Type B pancreatic cell (in vitro differentiated cells): ENCODE measurements at regions not wholly inside any gene's neighbourhood (a gene's known extent, or its start where the extent isn't known, plus 50 kb on each side); places are given as distances from the start of the nearest gene placed in this dataset.

ENCODE experiments used
- DNase-seq: peaks from one replicate; pipeline ENCODE4 v3.0.0; 2021; ENCODE audit warnings: mixed read lengths; ENCODE audit not compliant: unreplicated experiment; ENCODE audit errors: extremely low spot score
- H3K27ac Mint-ChIP-seq: 2 replicates; pipeline ENCODE4 v1.8.0; 2021; ENCODE audit warnings: mild to moderate bottlenecking, mixed read lengths
- H3K27me3 Mint-ChIP-seq: 2 replicates; pipeline ENCODE4 v1.8.0; 2021; ENCODE audit warnings: mixed read lengths
- H3K36me3 Mint-ChIP-seq: 2 replicates; pipeline ENCODE4 v1.8.0; 2021; ENCODE audit warnings: mixed read lengths
- H3K4me1 Mint-ChIP-seq: one replicate; pipeline ENCODE4 v1.8.0; 2021; ENCODE audit warnings: mixed read lengths; ENCODE audit not compliant: unreplicated experiment
- H3K4me3 Mint-ChIP-seq: 2 replicates; pipeline ENCODE4 v1.8.0; 2021; ENCODE audit warnings: mild to moderate bottlenecking, mixed read lengths
- H3K9me3 Mint-ChIP-seq: 2 replicates; pipeline ENCODE4 v1.8.0; 2021; ENCODE audit warnings: mixed read lengths
- TF ChIP-seq, protein P1 (sequence below): fragments of 200-600 bp; sonication (generic); conservative IDR thresholded peaks from 2 replicates; pipeline ENCODE4 v1.5.0; 2021; ENCODE audit warnings: antibody characterized with exemption, mild to moderate bottlenecking

DNA sequence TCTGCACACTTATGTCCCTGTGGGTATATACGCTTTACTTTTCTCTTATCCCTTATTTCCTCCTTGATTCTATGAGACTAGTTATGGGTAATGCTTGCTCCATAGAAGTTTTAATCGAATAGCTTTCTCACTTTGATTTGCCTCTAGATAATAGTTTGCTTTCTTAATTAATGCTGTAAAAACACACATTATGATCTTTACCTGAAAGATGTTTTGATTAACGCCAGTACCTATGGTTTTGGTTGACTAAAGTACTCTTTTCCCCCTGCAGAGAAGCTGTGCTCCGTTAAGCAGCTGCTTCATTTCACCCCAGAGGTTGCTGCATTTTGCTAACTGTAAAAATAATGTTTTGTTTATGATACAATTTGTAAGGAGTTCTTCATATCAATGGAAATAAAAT, 362.3 kb downstream of the FLRT2 start:
- DNase-seq, result no peak
- Mint-ChIP-seq H3K27me3 (peaks cover 3% of the 10 kb centered on the region), H3K4me1 (no peaks in the 10 kb centered on the region), H3K36me3 (no peaks in the 10 kb centered on the region), H3K9me3 (no peaks in the 10 kb centered on the region), H3K4me3 (no peak overlapping the region), H3K27ac (no peak overlapping the region)
- TF ChIP-seq, protein P1, sequence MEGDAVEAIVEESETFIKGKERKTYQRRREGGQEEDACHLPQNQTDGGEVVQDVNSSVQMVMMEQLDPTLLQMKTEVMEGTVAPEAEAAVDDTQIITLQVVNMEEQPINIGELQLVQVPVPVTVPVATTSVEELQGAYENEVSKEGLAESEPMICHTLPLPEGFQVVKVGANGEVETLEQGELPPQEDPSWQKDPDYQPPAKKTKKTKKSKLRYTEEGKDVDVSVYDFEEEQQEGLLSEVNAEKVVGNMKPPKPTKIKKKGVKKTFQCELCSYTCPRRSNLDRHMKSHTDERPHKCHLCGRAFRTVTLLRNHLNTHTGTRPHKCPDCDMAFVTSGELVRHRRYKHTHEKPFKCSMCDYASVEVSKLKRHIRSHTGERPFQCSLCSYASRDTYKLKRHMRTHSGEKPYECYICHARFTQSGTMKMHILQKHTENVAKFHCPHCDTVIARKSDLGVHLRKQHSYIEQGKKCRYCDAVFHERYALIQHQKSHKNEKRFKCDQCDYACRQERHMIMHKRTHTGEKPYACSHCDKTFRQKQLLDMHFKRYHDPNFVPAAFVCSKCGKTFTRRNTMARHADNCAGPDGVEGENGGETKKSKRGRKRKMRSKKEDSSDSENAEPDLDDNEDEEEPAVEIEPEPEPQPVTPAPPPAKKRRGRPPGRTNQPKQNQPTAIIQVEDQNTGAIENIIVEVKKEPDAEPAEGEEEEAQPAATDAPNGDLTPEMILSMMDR, result no peak

DNA sequence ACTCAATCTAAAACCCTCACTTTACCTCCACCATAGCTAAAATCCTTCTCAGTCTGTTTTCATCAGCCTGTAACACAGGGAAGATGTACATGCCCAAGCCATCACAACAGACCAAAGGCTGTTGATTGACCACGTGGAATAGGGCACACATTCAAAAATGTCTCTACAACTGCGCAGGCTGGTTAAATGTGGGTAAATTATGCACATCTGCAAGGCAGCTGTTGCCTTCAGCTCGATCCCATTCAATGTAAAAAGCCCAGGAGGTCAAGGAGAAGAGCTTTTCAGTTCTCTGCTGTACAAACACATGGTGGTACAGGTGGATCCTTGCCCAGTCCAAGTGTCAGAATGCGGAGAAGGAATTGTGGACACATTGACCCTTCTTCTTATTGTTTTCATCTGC, 354.0 kb downstream of the FLRT2 start:
- no peak overlapping the region for H3K27ac Mint-ChIP-seq
- H3K4me3 Mint-ChIP-seq, result no peak overlapping the region
- DNase-seq, result no peak
- H3K9me3 Mint-ChIP-seq, result no peaks in the 10 kb centered on the region
- no peaks in the 10 kb centered on the region for H3K27me3 Mint-ChIP-seq
- no peaks in the 10 kb centered on the region for H3K4me1 Mint-ChIP-seq
- TF ChIP-seq, protein P1, result no peak
- no peaks in the 10 kb centered on the region for H3K36me3 Mint-ChIP-seq

DNA sequence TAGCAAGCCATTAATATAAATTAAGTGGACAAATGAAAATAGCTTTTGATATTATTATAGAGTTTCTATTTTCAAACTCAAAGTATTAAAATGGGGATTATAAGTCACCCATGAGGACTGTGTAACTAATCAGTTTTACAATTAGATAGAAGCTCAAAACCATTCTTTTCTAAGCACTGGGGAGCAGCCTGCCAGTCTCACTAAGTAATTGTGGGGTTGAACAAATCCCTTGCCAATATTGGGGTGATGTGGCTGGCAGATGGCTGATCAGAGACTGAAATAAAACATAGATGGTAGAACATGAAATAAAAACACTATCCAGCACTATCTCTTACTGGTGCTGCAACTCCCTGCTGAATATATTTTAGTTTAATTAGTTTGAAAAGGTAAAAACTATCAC, 353.2 kb downstream of the FLRT2 start:
- H3K9me3 Mint-ChIP-seq, result no peaks in the 10 kb centered on the region
- no peak for DNase-seq
- no peaks in the 10 kb centered on the region for H3K27me3 Mint-ChIP-seq
- H3K4me1 Mint-ChIP-seq, result no peaks in the 10 kb centered on the region
- TF ChIP-seq, protein P1, result no peak
- no peak overlapping the region for H3K27ac Mint-ChIP-seq
- no peaks in the 10 kb centered on the region for H3K36me3 Mint-ChIP-seq
- no peak overlapping the region for H3K4me3 Mint-ChIP-seq

DNA sequence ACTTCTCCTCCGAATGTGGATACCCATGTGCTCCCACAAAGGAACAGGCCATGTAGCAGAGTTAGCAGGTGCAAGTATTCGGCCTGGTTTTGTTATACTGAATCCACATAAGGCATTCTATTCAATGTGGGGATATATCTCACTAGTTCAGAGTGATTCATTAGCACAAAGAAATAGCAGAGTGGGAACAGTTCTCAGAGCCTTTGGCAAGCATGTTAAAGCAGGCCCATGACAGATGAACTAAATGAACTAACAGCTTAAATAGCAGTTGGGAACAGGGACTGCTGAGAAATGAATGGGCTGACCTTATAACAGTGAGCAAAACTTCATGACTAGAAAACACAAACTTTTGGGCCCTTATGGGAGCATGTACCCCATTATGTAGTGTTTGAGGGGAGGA, 352.0 kb downstream of the FLRT2 start:
- no peaks in the 10 kb centered on the region for H3K36me3 Mint-ChIP-seq
- no peak overlapping the region for H3K4me3 Mint-ChIP-seq
- H3K9me3 Mint-ChIP-seq, result no peaks in the 10 kb centered on the region
- no peak overlapping the region for H3K27ac Mint-ChIP-seq
- H3K27me3 Mint-ChIP-seq, result no peaks in the 10 kb centered on the region
- no peak for DNase-seq
- no peaks in the 10 kb centered on the region for H3K4me1 Mint-ChIP-seq
- TF ChIP-seq, protein P1, result no peak

DNA sequence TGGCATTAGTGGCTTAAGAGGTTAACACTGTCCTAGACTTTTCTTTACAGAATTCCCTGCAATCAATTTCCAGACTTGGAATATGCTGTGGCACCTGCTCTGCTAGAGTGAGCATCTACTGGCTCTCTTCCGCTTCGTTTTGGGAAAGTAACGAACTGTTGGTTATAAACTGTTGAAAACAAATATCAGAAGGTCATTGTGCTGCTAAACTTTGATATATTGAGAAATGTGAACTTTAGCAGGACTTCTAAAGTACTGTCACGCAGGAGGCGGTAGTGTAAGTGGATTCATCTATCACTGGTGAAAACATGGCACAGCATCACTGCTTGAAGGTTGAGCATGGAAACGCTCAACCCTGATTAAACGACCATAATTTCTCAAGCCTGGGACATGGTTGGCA, 348.9 kb downstream of the FLRT2 start:
- Mint-ChIP-seq H3K36me3 (no peaks in the 10 kb centered on the region), H3K9me3 (no peaks in the 10 kb centered on the region), H3K4me1 (no peaks in the 10 kb centered on the region), H3K27me3 (no peaks in the 10 kb centered on the region), H3K27ac (no peak overlapping the region), H3K4me3 (no peak overlapping the region)
- no peak for DNase-seq
- TF ChIP-seq, protein P1, result no peak

DNA sequence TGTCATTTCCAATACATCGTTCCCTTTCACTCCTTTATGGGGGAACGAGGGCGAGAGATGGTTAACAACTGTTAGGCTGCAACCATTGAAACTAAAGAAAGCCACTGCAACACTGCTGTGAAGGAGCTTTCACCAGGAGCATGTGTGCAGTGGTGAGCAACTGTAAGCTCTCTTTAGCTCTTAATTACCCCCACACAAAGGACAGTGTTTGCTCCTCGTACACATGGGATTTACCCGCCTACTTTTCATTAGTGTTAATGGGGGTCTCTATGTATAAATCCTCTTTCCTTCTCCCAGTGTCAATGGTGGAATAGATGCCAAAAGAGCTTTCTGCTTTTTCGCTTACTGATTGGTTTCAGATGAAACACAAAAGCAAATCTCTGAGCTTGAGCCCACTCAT, 343.1 kb downstream of the FLRT2 start:
- H3K27me3 Mint-ChIP-seq, result no peaks in the 10 kb centered on the region
- no peak for DNase-seq
- no peaks in the 10 kb centered on the region for H3K36me3 Mint-ChIP-seq
- peaks cover 3% of the 10 kb centered on the region for H3K9me3 Mint-ChIP-seq
- TF ChIP-seq, protein P1, result no peak
- no peak overlapping the region for H3K4me3 Mint-ChIP-seq
- no peak overlapping the region for H3K27ac Mint-ChIP-seq
- H3K4me1 Mint-ChIP-seq, result no peaks in the 10 kb centered on the region
